ENCODE measurements at regions not wholly inside any gene's neighbourhood (a gene's known extent, or its start where the extent isn't known, plus 50 kb on each side); places are given as distances from the start of the nearest gene placed in this dataset.

- DNase-seq (ENCODE audit: low read depth in 2 of 3, low spot score in 1 of 3), result no peak
These were observed 1314.1 kb upstream of the C9orf72 start for GRCh38 chr9:28887188-28887884.

DNA sequence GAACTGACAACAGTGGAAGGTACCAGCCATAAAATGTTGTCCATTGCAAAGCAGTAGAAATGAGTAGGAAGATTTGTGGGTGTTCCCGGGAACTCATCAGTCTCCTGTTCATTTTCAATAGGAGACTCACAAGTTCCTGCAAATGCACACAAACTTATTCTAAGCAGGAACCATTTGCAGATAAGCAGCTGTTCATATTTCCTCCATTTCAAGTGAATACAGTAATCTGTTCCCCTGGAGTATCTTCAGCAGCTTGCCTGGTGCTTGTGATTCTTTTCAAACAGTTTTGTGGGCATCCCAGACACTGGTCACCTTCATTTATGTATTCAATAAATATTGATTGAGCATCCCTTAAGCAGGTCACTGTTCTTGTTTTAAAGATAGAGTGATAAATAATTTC is 1315.5 kb upstream of the C9orf72 start:
- no peak for DNase-seq (ENCODE audit: low read depth in 2 of 3, low spot score in 1 of 3)

GRCh38 chr9:28892538-28892937 is 1319.3 kb upstream of the C9orf72 start:
- DNase-seq (ENCODE audit: low read depth in 2 of 3, low spot score in 1 of 3), result no peak

DNA sequence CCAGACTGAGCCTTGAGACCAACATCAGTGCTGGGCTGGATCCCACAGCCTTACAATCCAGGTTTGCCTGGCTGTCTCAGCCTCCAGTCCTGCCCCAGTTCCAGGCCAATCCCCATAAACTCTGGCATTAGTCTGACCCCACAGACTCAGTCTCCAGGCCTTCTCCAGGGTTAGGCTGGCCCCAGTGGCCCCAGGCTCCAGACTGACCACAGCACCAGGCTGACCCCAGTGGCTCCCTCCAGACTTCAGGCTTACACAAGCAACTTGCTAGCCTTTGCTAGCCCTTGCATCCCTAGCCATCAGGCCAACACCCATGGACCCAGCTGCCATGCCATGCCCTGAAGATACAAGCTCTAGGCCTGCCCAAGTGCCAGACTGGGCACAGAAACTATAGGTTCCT is 1326.0 kb upstream of the C9orf72 start:
- DNase-seq (ENCODE audit: low read depth in 2 of 3, low spot score in 1 of 3), result no peak

DNA sequence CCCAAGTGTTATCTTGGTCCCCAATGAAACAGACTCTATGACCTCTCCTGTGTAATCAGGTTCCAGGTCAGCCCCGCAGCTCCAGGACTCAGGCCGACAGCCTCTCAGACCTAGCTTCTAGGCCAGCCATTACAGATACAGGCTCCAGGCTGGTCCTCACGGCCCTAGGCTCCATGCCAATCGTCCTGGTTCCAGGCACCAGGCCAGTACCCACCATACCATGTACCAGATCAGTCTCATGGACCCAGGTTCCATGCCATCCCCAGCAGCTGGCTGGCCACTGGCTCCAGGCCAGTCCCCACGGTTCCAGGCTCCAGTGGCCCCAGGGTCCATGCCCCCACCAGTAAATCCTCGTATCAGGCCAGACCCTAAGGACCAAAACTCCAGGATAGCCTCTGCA is 1326.6 kb upstream of the C9orf72 start:
- DNase-seq (ENCODE audit: low read depth in 2 of 3, low spot score in 1 of 3), result no peak

- no peak for DNase-seq (ENCODE audit: low read depth in 2 of 3, low spot score in 1 of 3)
These were observed 1327.1 kb upstream of the C9orf72 start for GRCh38 chr9:28900406-28900805.

DNA sequence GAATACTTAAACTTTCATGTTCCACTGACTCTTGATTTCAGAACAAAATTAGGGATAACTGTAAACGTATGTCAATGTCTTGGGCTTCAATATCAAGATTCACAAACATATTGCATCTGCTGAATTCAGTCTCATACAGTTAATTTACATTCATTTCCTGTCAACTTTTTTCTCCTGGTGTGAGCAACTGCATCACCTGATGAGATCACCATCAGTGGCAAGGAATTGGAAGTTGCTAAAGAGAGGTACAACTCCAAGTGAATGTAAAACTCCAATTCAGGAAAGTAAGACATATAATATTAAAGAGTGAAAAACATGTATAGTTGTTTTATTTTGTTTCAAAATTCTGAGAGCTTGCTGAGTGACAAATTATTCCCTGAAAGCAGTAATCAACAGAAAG is 1336.2 kb upstream of the C9orf72 start:
- no peak for DNase-seq (ENCODE audit: low read depth in 2 of 3, low spot score in 1 of 3)

DNA sequence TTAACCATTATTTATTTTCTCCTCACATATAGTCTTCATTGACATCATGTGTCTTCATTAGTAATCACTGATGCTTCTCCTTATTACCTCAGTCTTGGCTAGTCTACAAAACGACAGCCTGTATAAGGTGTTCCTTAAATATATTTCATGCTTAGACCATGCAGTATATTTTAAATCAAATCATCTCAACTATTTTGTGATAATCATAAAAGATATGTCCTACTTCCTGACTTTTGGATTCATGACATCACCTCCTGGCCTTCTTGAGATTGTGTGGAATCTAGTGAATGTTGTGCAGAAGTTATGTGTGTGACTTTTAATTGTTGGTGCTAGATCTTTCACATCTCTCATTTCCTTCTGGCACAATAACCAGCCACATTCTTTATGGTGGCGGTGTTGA is 1339.3 kb upstream of the C9orf72 start:
- no peak for DNase-seq (ENCODE audit: low read depth in 2 of 3, low spot score in 1 of 3)

DNA sequence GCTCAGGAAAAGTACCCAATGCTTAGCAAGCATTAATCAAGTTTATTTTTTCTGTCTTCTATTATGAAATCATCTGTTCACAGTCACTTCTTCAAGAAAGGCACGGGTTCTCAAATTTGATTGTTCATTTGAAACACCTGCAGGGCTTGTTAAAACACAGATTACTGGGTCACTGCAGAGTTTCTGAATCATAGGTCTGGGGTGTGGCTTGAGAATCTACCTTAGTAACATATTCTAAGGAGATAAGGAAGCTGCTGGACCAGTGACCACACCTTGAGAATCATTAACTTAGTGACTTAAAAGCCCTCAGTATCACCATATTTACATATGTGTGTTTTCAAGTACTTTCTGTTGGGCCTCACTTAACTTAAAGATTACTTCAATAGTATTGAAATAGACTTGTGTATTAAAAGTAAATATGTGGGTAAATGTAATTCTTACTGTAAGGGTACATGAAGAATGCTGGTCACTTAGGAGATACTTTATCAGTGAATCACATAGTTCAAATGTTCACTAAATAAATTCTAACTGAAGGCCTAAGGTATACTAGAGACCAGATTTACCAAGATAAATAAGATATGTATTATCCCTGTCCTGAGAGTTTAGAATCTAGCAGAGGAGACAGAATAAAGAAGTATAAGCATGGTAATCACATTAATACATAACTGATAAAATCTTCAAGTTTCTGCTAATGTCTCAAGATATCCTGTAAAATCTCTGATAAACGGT is 1342.1 kb upstream of the C9orf72 start:
- no peak for DNase-seq (ENCODE audit: low read depth in 2 of 3, low spot score in 1 of 3)

- DNase-seq (ENCODE audit: low read depth in 2 of 3, low spot score in 1 of 3), result no peak
These were observed 1343.1 kb upstream of the C9orf72 start for GRCh38 chr9:28916348-28916747.

GRCh38 chr9:28921857-28922500 is 1348.7 kb upstream of the C9orf72 start:
- no peak for DNase-seq (ENCODE audit: low read depth in 2 of 3, low spot score in 1 of 3)

DNA sequence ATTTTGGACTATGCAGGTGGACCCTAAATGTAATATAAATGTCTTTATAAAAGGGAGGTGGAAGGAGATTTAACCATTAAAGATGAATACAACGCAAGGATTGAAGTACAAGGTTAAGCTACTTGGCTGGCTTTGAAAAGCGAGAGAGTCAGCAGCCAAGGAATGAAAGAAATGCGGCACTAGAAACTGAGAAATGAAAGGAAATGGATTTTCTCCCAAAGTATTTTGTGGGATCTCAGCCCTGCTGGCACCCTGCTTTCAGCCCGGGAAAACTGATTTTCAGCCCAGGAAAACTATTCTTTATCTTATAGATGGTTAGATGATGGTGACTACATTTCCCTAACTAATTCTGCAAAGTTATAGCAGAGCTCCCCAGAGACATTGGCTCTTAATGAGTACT is 1349.6 kb upstream of the C9orf72 start:
- DNase-seq (ENCODE audit: low read depth in 2 of 3, low spot score in 1 of 3), result no peak

GRCh38 chr9:28923351-28923750 is 1350.1 kb upstream of the C9orf72 start:
- no peak for DNase-seq (ENCODE audit: low read depth in 2 of 3, low spot score in 1 of 3)

- DNase-seq (ENCODE audit: low read depth in 2 of 3, low spot score in 1 of 3), result no peak
These were observed 1351.9 kb upstream of the C9orf72 start for GRCh38 chr9:28925157-28925556.

DNA sequence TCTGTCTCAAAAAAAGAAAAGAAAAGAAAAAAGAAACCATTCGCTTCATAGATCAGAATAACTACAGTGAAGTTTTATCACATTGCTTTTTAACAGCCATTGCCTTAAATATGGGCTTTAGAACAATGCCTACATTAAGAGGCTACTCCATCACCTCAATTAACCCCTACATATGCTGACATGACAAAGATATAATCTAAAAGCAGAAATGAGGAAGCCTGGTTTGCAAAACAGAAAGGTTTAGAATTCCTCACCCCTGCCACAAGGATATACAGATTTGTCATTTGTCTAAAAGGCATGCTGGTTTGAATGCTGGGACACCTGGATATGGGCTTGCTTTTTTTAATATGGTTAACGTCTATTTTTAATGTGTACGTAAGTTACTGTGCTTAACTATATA is 1353.0 kb upstream of the C9orf72 start:
- DNase-seq (ENCODE audit: low read depth in 2 of 3, low spot score in 1 of 3), result no peak

GRCh38 chr9:28927691-28928090 is 1354.4 kb upstream of the C9orf72 start:
- no peak for DNase-seq (ENCODE audit: low read depth in 2 of 3, low spot score in 1 of 3)

DNA sequence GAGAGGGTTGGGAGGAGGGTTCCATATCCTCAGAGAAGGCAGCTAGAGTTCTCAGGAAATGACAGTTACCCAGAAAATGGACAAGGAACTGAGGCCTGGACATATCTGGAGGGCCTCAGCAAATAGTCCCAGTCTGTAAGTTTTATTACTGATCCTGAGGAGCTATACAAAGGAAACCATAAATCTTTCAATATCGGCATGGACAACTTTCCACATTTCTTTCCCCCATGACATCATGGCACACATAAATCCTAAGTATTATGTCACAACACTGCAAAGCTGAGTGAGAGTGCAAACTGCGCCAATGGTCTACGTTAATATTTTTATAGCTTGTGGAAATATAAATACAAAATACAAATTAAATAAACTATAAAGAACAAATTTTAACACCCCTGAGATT is 1356.2 kb upstream of the C9orf72 start:
- DNase-seq (ENCODE audit: low read depth in 2 of 3, low spot score in 1 of 3), result no peak

DNA sequence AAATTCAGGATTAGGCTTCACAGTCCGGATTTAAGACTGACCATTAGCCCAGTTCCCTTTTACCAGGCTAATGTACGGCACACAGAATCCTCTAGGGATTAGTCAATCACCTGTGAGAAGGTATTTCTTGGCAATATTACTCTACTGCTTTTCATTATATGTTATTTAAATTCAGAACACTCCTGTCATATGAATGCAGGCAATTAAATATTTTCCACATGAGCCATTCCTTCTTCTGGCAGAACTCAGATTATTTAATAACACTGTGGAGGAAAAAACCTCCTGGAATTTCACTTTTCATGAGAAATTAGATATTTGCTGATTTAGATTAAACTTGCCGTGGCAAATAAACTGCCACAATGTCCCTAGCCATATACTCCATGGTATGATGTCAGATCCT is 1357.5 kb upstream of the C9orf72 start:
- no peak for DNase-seq (ENCODE audit: low read depth in 2 of 3, low spot score in 1 of 3)

DNA sequence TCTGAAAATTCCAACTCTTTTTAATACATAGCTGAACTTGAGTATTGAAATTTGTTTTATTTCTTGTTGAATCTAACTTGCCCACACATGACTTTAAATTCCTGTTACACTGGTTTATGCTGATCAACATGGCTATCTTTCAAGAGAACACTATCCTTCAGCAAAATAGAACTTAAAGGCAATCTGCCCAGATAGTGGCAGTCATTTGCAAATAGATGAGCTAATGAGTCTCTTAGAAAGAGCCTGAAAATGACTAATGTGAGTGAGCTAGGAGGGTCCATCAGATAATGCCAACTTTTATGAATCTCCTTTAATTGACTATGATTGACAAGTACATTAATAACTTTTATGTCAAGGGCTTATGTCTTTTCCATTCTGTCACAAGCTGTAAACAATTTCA is 1360.8 kb upstream of the C9orf72 start:
- no peak for DNase-seq (ENCODE audit: low read depth in 2 of 3, low spot score in 1 of 3)

DNA sequence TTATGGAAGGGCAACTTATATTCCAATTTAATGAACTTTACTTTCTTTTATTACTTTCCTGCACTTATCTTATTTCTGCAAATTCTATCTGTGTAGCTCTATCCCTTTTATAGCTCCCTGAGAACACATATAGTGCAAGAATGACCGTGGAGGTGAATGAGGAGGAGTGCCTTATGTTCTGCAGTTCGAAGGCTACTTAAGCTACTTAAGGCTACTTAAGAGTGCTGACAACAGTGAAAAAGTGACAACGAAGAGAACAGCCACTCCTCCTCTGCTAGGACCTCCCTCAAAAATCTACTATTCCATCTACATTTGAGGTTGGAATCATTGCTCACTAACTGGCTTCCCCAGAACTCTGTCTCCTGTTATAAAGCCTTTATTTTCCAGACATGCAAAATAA is 1365.7 kb upstream of the C9orf72 start:
- DNase-seq (ENCODE audit: low read depth in 2 of 3, low spot score in 1 of 3), result no peak

- no peak for DNase-seq (ENCODE audit: low read depth in 2 of 3, low spot score in 1 of 3)
These were observed 1368.6 kb upstream of the C9orf72 start for GRCh38 chr9:28941856-28942255.

GRCh38 chr9:28942941-28943340 is 1369.7 kb upstream of the C9orf72 start:
- no peak for DNase-seq (ENCODE audit: low read depth in 2 of 3, low spot score in 1 of 3)
